ENCODE measurements at regions not wholly inside any gene's neighbourhood (a gene's known extent, or its start where the extent isn't known, plus 50 kb on each side); places are given as distances from the start of the nearest gene placed in this dataset.

- no peak for DNase-seq (ENCODE audit: low read depth)
These were observed 214.5 kb downstream of the SEC61B start for GRCh38 chr9:99436616-99437015.

GRCh38 chr9:99437145-99437544 lies 215.1 kb downstream of the SEC61B start:
- peak; percentile 48 for DNase-seq (ENCODE audit: low read depth)

GRCh38 chr9:99438596-99438995 lies 216.5 kb downstream of the SEC61B start:
- DNase-seq (ENCODE audit: low read depth): no peak

- no peak for DNase-seq (ENCODE audit: low read depth)
These were observed 219.7 kb downstream of the SEC61B start for GRCh38 chr9:99441829-99442228.

- DNase-seq (ENCODE audit: low read depth): peak; percentile 65
These were observed 223.3 kb downstream of the SEC61B start for GRCh38 chr9:99445371-99445891.

GRCh38 chr9:99445920-99446319 lies 223.8 kb downstream of the SEC61B start:
- no peak for DNase-seq (ENCODE audit: low read depth)

DNA sequence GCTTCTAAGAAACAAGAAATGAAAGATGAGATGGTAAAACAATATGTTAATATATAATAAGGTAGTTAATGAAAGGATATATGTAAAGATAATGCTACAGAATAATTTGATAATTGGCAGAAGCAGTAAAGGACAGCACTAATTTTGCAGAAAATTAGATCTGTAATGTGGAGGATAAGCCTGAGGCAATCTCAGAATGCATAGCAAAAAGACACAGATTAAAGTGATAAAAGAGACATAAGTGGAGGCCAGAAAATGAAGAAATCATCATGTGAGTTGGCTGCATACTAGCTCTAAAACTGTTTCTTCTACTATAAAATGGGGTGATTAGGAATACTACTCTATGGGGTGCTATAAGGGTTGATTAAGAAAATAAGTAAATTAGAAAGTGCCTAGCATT lies 225.9 kb downstream of the SEC61B start:
- DNase-seq (ENCODE audit: low read depth): no peak

DNA sequence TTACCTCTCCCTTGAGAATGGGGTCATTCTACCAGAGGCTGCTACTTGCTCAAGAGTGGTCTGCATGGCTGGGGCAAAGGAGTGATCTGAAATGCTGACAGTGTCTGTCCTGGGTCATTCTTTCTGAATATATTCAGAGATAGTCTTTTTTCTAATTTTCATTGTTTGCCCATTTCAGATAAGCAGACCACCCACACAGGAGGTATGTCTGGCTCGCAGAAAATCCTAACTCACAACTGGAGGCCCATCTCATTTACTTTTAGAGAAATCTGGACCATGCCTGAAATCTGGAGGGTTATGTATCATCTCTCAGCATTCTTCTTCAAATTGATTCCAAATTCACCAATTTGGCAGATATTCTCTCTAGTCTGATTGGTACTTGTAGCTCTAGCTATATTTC lies 227.6 kb downstream of the SEC61B start:
- no peak for DNase-seq (ENCODE audit: low read depth)

- no peak for DNase-seq (ENCODE audit: low read depth)
These were observed 229.1 kb downstream of the SEC61B start for GRCh38 chr9:99451112-99451606.

DNA sequence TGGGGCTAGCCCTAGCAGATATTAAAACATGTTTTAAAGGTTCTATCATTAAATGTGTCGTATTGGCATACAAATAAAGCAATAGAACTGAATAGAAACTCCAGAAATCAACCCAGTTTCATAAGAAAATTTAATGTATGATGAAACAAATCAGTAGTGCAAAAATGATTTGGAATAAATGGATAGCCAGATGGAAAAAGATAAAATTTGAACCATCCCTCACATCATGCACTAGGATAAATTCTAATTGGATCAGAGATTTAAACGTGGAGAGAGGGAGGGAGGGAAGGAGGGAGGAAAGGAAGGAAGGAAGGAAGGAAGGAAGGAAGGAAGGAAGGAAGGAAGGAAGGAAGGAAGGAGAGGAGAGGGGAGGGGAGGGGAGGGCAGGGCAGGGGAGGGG lies 235.3 kb downstream of the SEC61B start:
- no peak for DNase-seq (ENCODE audit: low read depth)

DNA sequence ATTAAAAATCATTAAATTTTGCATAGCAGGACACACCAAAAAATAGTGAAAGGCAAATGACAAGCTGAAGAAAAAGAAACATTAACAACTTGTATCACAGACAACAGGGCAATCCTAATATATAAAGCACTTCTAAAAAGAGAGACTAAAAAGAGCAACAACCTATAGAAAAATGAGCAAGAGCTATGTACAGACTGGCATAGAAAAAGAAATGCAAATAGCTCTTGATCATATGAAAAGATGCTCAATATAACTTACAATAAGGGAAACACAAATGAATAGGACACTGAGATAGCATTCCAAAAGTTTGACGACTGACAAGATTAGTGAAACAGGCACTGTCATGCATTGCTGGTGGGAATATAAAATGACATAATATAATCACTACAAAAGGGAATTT lies 235.9 kb downstream of the SEC61B start:
- DNase-seq (ENCODE audit: low read depth): no peak

- DNase-seq (ENCODE audit: low read depth): no peak
These were observed 237.8 kb downstream of the SEC61B start for GRCh38 chr9:99459919-99460318.

DNA sequence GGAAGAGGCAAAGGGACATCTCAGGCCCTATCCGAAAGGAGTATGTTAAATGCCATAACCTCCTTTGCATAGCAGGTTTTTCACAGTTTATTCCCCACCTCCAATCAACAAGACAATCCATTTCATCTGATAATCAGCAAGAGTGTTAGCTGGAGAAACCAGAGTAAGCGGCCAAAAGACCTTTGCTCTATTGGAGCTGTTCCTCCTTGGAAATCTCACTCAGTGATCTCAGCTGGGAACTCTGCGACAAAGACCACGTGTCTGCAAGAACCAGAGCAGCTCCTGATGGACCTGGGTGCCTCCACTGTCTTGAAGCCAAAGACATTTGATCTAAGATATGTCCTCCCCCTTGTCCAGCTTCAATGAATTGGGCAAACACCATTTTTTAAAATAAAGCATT lies 241.0 kb downstream of the SEC61B start:
- DNase-seq (ENCODE audit: low read depth): no peak

DNA sequence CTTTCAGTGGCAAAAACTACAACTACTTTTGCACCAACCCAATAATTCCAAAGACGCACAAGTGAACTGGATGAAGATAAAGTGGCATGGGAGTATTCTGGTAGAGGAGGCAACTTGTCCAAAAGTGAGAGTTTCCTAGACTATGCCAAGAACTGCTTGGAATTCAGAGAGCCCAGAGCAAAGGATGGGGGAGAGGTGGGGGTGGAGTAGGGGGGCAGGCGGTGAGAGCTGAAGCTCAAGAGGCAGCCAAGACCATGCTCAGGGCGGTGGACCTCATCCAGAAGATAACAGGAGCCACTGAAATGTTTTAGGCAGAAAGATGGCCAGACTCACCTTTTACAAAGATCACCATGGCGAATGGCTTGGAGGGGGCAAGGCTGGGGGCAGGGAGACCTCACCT lies 242.5 kb downstream of the SEC61B start:
- DNase-seq (ENCODE audit: low read depth): no peak

GRCh38 chr9:99465231-99465907 lies 243.3 kb downstream of the SEC61B start:
- no peak for DNase-seq (ENCODE audit: low read depth)

DNA sequence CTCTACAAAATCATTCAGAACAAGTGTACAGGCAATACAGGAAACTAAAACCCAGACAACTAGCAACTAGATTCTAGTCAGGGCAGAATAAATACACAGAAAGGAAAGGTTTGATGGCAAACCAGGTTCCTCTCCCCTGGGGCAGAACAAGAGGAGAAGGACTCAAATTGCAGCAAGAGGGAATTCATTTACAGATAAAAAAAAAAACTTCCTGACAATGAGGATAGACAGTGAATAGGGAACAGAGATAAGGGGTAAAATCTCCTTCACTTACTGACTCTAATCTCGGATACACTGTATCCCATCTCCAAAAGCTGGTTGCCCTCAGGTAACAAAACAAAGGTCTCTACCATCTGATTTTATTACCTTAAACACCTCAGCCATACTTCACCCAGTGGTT lies 244.0 kb downstream of the SEC61B start:
- DNase-seq (ENCODE audit: low read depth): no peak

DNA sequence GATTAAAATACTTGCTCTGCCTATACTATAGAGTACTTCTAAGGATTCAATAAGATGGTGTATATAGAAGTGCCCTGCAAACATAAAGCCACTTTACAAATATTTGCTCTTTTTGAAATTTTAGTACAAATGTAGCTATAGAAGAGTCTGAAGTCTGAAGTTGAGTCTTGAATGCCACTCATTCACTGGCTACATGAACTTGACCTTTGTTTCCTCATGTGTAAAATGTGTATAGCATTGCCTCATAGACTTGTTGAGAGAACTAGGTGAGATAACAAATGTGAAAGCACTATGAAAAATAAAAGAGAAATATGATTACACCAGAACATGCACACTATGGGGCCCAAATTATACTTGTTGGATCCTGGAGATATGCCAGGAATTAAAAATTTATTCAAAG lies 244.7 kb downstream of the SEC61B start:
- no peak for DNase-seq (ENCODE audit: low read depth)

DNA sequence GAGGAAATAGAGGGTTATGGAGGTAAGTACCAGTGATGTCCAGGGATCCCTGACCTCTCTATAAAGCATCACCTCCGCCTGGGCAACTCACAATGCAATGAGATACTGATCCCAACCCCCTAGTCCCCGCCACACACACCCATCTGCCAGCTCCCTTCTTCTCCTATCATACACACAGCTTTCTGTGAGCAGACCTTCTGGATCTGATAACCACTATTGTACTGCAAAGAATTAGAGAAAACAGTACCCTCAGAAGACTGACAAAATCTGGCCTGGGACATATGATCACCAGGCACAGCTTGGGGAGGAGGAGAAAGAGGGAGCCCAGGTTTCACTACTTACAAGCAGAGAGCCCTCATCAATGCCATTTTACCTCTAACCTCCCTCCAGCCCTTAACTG lies 249.0 kb downstream of the SEC61B start:
- DNase-seq (ENCODE audit: low read depth): no peak

- DNase-seq (ENCODE audit: low read depth): no peak
These were observed 250.3 kb downstream of the SEC61B start for GRCh38 chr9:99472240-99472915.

DNA sequence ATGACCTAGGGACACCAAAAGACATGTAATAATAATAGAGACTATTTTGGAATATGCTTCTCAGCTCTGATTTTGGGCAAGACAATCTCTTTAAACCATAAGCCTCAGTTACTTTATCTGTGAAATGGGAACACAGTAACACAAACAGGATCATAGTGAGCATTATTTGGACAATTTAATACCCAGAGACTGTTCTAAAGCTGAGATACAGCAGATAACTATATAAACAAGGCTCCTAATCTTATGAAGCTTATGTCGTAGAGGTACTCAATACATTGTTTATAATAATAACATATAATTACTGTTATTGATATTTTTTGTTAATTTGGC lies 250.8 kb downstream of the SEC61B start:
- no peak for DNase-seq (ENCODE audit: low read depth)

DNA sequence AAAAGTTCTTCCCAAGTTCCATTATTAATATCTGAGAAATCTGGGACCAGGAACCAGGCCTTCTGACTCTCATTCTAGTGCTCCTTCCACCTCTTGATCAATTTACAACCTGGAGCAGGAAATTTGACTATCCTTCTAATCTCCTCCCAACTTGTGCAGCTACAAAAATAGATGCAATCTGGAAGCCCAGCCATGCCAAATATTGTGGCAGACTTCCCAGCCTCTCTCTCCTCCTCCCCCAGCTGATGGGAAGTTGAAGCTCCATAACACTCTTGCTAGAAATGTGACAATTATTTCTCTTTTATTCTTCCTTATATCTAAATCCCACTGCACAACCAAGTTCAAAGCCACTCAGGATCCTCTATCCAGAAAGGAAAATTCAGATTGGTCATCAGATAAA lies 252.1 kb downstream of the SEC61B start:
- no peak for DNase-seq (ENCODE audit: low read depth)

DNA sequence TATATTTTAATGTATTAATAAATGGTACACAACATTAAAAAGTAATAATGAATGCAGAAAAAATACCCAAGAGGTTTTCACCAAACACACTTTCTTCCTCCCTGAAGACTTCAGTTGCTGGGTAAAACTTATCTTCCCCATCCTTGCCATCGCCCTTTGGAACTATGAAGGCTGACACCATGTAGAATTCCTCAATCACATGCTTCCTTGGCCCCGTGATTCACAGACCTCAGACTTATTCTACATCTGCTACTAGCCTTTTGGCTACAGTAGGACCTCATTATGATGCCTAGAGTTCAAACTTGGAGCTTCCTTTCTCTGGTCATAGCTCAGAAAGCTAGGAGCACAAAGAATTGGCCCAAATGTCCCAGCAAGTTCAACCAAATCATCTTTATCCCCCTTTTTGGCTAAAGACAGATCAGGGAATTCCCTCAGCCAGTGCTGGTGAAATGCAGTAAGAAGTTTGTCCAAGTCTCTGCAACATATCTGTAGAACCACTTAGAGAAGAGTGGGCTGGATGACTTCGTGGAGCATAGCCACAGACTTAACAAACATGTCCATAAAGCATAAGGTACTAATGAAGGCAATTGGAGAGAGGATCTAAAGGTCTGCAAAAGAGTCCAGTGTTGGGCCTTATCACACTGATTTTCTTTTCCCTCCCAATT lies 253.5 kb downstream of the SEC61B start:
- DNase-seq (ENCODE audit: low read depth): no peak

All from LHCN-M2 (cell line).